IMR-90 (cell line): ENCODE measurements at regions not wholly inside any gene's neighbourhood (a gene's known extent, or its start where the extent isn't known, plus 50 kb on each side); places are given as distances from the start of the nearest gene placed in this dataset.
A peak's percentile ranks its signal among the peaks of the same experiment; 100 is the strongest.

Experiments used
- ATAC-seq: fragments of 200-7000 bp; cut with Tn5 transposase; 2 replicates; pipeline ENCODE4 v1.9.1; 2020; ENCODE audit warnings: low read depth, mild to moderate bottlenecking, moderate library complexity
- BruUV-seq: library from RNA; stranded (reverse); fragments of 400-500 nt; replicated peaks from 2 replicates; lab custom pipeline; 2021; lab: Mats Ljungman, UMichigan
- CTCF ChIA-PET: fragments of 300-600 bp; formaldehyde crosslinking; extraction: SDS; loops from one replicate; lab custom pipeline; 2021; ENCODE audit warnings: antibody characterized with exemption; lab: Yijun Ruan, JAX
- POLR2A ChIA-PET: fragments of 300-600 bp; sonication (Branson Sonifier 250); formaldehyde crosslinking; loops from one replicate; lab custom pipeline; 2022; ENCODE audit warnings: antibody characterized with exemption; ENCODE audit not compliant: unreplicated experiment; lab: Charles Lee
- DNase-seq: peaks from one replicate; pipeline ENCODE4 v3.0.0; 2013
- H2AFZ ChIP-seq: replicated peaks from 2 replicates; pipeline ENCODE3; 2013; ENCODE audit warnings: low read length, mild to moderate bottlenecking; ENCODE audit not compliant: poor library complexity
- H2AK5ac ChIP-seq: 2 replicates; pipeline ENCODE4 v1.6.1; 2013; ENCODE audit warnings: low read depth, low read length, inconsistent platforms
- H2AK9ac ChIP-seq: replicated peaks from 2 replicates; pipeline ENCODE3; 2013; ENCODE audit warnings: mild to moderate bottlenecking, low read depth, low read length, moderate library complexity; ENCODE audit not compliant: poor library complexity
- H2BK120ac ChIP-seq: 2 replicates; pipeline ENCODE4 v1.6.1; 2013; ENCODE audit warnings: low read depth, low read length, inconsistent platforms
- H2BK15ac ChIP-seq: 3 replicates; pipeline ENCODE4 v1.6.1; 2013; ENCODE audit warnings: low read depth, low read length, inconsistent platforms
- H2BK20ac ChIP-seq: 2 replicates; pipeline ENCODE4 v1.6.1; 2013; ENCODE audit warnings: low read depth, mild to moderate bottlenecking, inconsistent platforms, low read length, moderate library complexity
- H2BK5ac ChIP-seq: 2 replicates; pipeline ENCODE4 v1.6.1; 2013; ENCODE audit warnings: mild to moderate bottlenecking, low read depth, low read length, inconsistent platforms; ENCODE audit not compliant: poor library complexity, severe bottlenecking
- H3K14ac ChIP-seq: replicated peaks from 2 replicates; pipeline ENCODE4 v1.6.1; 2013; ENCODE audit warnings: low read depth, low read length, inconsistent platforms
- H3K18ac ChIP-seq: 2 replicates; pipeline ENCODE4 v1.6.1; 2013; ENCODE audit warnings: low read depth, low read length, control low read depth
- H3K23ac ChIP-seq: 2 replicates; pipeline ENCODE4 v1.6.1; 2013; ENCODE audit warnings: low read depth, low read length, inconsistent platforms
- H3K27ac ChIP-seq: 2 replicates; pipeline ENCODE4 v1.5.1; 2013; ENCODE audit warnings: mild to moderate bottlenecking, control low read depth, low read length; ENCODE audit not compliant: insufficient read depth
- H3K27me3 ChIP-seq: 2 replicates; pipeline ENCODE4 v1.6.1; 2013; ENCODE audit warnings: low read length; ENCODE audit not compliant: control insufficient read depth, insufficient read depth
- H3K36me3 ChIP-seq: 2 replicates; pipeline ENCODE4 v1.6.1; 2013; ENCODE audit warnings: low read length, mixed read lengths; ENCODE audit not compliant: control insufficient read depth, insufficient read depth
- H3K4ac ChIP-seq: 2 replicates; pipeline ENCODE4 v1.6.1; 2013; ENCODE audit warnings: low read depth, low read length, inconsistent platforms
- H3K4me1 ChIP-seq: 2 replicates; pipeline ENCODE4 v1.6.1; 2013; ENCODE audit warnings: low read length, mixed read lengths; ENCODE audit not compliant: control insufficient read depth, insufficient read depth
- H3K4me2 ChIP-seq: 2 replicates; pipeline ENCODE4 v1.6.1; 2013; ENCODE audit warnings: low read depth, mild to moderate bottlenecking, control low read depth, low read length, moderate library complexity
- H3K4me3 ChIP-seq: 2 replicates; pipeline ENCODE4 v1.5.1; 2013; ENCODE audit warnings: low read depth, mild to moderate bottlenecking, control low read depth, low read length, moderate library complexity; ENCODE audit not compliant: insufficient read depth
- H3K56ac ChIP-seq: 2 replicates; pipeline ENCODE4 v1.6.1; 2013; ENCODE audit warnings: low read length, inconsistent platforms; ENCODE audit not compliant: insufficient read depth; ENCODE audit errors: extremely low read depth
- H3K79me1 ChIP-seq, 2 experiments: 2 replicates each; pipeline ENCODE4 v1.6.1; 2013; ENCODE audit warnings: low read length in 2 of 2, inconsistent platforms in 1 of 2, low read depth in 1 of 2
- H3K9ac ChIP-seq: 2 replicates; pipeline ENCODE4 v1.6.1; 2013; ENCODE audit warnings: low read depth, low read length, control low read depth
- H3K9me1 ChIP-seq: 2 replicates; pipeline ENCODE4 v1.6.1; 2013; ENCODE audit warnings: low read length, inconsistent platforms; ENCODE audit not compliant: insufficient read depth
- H3K9me3 ChIP-seq: 2 replicates; pipeline ENCODE4 v1.6.1; 2013; ENCODE audit warnings: low read length; ENCODE audit not compliant: control insufficient read depth, insufficient read depth
- H4K20me1 ChIP-seq: 2 replicates; pipeline ENCODE4 v1.6.1; 2013; ENCODE audit warnings: low read length, inconsistent platforms; ENCODE audit not compliant: insufficient read depth
- H4K5ac ChIP-seq: 2 replicates; pipeline ENCODE4 v1.6.1; 2013; ENCODE audit warnings: mild to moderate bottlenecking, low read depth, low read length, control low read depth
- H4K8ac ChIP-seq, 2 experiments: 2 replicates each; pipeline ENCODE4 v1.6.1; 2013; ENCODE audit warnings: low read depth in 2 of 2, low read length in 2 of 2, control low read depth in 1 of 2, inconsistent platforms in 1 of 2
- H4K91ac ChIP-seq: 2 replicates; pipeline ENCODE4 v1.6.1; 2013; ENCODE audit warnings: low read depth, low read length, inconsistent platforms; ENCODE audit not compliant: insufficient read depth
- CHD1 ChIP-seq: IDR thresholded peaks from 2 replicates; pipeline ENCODE4 v1.6.1; 2012; ENCODE audit warnings: low read depth, low read length, improper control_type of control experiment
- FOS ChIP-seq: fragments of 150-350 bp; IDR thresholded peaks from 2 replicates; pipeline ENCODE4 v1.6.1; 2016; ENCODE audit warnings: low read depth, low read length
- MAFK ChIP-seq: IDR thresholded peaks from 2 replicates; pipeline ENCODE4 v1.6.1; 2012; ENCODE audit warnings: low read depth, low read length, improper control_type of control experiment
- WGBS, 2 experiments: methylation state at CpG; one replicate each; pipeline versions ENCODE4 v1.1.5 to v1.1.7; 2013; ENCODE audit warnings: missing lambda C conversion rate in 2 of 2; ENCODE audit not compliant: insufficient read length in 1 of 2; ENCODE audit errors: extremely low coverage in 2 of 2; 5-methylcytosine and 5-hydroxymethylcytosine counted together
- dilution Hi-C: fragments of 300-500 bp; cut with HindIII; formaldehyde crosslinking; loops from one replicate; pipeline ENCODE4 v1.14.3; 2018; ENCODE audit warnings: low sequenced_read_pairs; ENCODE audit not compliant: unreplicated experiment
- in situ Hi-C: fragments of 300-500 bp; cut with MboI; formaldehyde crosslinking; loops from 3 replicates; pipeline ENCODE4 v1.14.3; 2019; ENCODE audit warnings: low sequenced_read_pairs, inconsistent platforms, mixed read lengths
- intact Hi-C: fragments of 100-400 bp; cut with micrococcal nuclease; formaldehyde crosslinking; loops from 2 replicates; pipeline ENCODE4 v1.10.0; 2022

DNA sequence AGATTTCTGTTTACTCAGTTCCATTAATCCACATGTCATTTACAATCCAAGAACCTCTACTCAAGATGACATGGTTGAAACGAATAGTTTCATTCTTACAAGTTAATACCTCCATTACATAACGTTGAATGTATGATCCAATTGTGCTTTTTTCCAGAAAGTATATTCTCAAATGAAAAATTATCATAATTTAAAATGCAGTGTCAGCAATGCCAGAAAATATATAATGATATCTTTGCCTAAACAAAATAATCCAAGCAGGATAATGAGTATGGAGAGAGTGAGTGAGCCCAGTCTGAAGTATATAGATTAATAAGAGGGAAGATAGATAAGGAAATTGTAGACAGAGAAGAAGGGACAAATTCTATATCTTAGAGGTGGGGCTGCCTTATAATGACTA is 505.0 kb downstream of the CENPC start:
- no peak overlapping the region for H4K5ac ChIP-seq
- H3K27me3 ChIP-seq: no peaks in the 10 kb centered on the region
- no peak overlapping the region for H4K8ac ChIP-seq
- no peaks in the 10 kb centered on the region for H3K4me1 ChIP-seq
- no peaks in the 10 kb centered on the region for H3K9me1 ChIP-seq
- no peak overlapping the region for H4K91ac ChIP-seq
- H2AK9ac ChIP-seq: no peak overlapping the region
- H3K4me2 ChIP-seq: no peak overlapping the region
- in situ Hi-C loops: no loop called here
- dilution Hi-C loops: no loop called here
- H3K4ac ChIP-seq: no peak overlapping the region
- no TSS peak for BruUV-seq
- H3K27ac ChIP-seq: no peak overlapping the region
- no peak overlapping the region for H3K9ac ChIP-seq
- no peak overlapping the region for H2AK5ac ChIP-seq
- no peaks in the 10 kb centered on the region for H3K36me3 ChIP-seq
- no peak overlapping the region for H3K23ac ChIP-seq
- no peaks in the 10 kb centered on the region for H3K79me1 ChIP-seq
- H2BK120ac ChIP-seq: no peak overlapping the region
- ATAC-seq (no peak), DNase-seq (no peak)
- no peak overlapping the region for H2BK15ac ChIP-seq
- H3K9me3 ChIP-seq: peaks cover 9% of the 10 kb centered on the region
- intact Hi-C loops: no loop called here
- H3K4me3 ChIP-seq: no peak overlapping the region
- no peak overlapping the region for H2BK20ac ChIP-seq
- H3K14ac ChIP-seq: no peak overlapping the region
- no peak overlapping the region for H2AFZ ChIP-seq
- no peaks in the 10 kb centered on the region for H4K20me1 ChIP-seq
- no peak overlapping the region for H3K56ac ChIP-seq
- CTCF ChIA-PET: no interaction called here
- no CpG with 5 or more reads among the region's 2 CpGs for WGBS, 2 experiments
- TF ChIP-seq FOS (no peak), CHD1 (no peak), MAFK (peak; percentile 83)
- no peak overlapping the region for H3K18ac ChIP-seq
- POLR2A ChIA-PET: no interaction called here
- H2BK5ac ChIP-seq: no peak overlapping the region
